Stomach (tissue), 4 donors: ENCODE measurements at regions not wholly inside any gene's neighbourhood (a gene's known extent, or its start where the extent isn't known, plus 50 kb on each side); places are given as distances from the start of the nearest gene placed in this dataset.

Experiments used
- CTCF ChIP-seq, 7 experiments: fragments of 450-650 bp in 4 of 7; fragments of 200-600 bp in 3 of 7; sonication (generic) in 3 of 7; IDR thresholded peaks; one replicate each; pipeline ENCODE4 v1.5.1; 2016 to 2019; ENCODE audit warnings: antibody characterized with exemption in 7 of 7, control low read depth in 2 of 7, mild to moderate bottlenecking in 1 of 7
- POLR2A ChIP-seq, 4 donors: fragments of 450-650 bp; IDR thresholded peaks; one replicate each; pipeline ENCODE4 v1.6.1; 2016; ENCODE audit warnings: antibody characterized with exemption in 4 of 4, control low read depth in 2 of 4, mild to moderate bottlenecking in 1 of 4, moderate library complexity in 1 of 4
- POLR2AphosphoS5 ChIP-seq, 3 donors: sonication (generic); formaldehyde crosslinking; IDR thresholded peaks; one replicate each; pipeline ENCODE4 v1.6.1; 2016; ENCODE audit warnings: antibody characterized with exemption in 3 of 3

- TF ChIP-seq CTCF (IDR thresholded peaks at IDR 0.05) (no peak), POLR2AphosphoS5 (IDR thresholded peaks at IDR 0.05) (no peak), POLR2A (IDR thresholded peaks at IDR 0.05) (no peak)
Measured at GRCh38 chr2:200161458-200161857, 145.0 kb upstream of the SPATS2L start.
